Omental fat pad (tissue), 3 donors: ENCODE measurements at regions not wholly inside any gene's neighbourhood (a gene's known extent, or its start where the extent isn't known, plus 50 kb on each side); places are given as distances from the start of the nearest gene placed in this dataset.

Experiments used
- ATAC-seq: fragments of 150-250 bp; one replicate; pipeline ENCODE4 v1.9.1; 2016; ENCODE audit warnings: mild to moderate bottlenecking, moderate library complexity; ENCODE audit not compliant: low FRiP score
- DNase-seq: peaks from one replicate; pipeline ENCODE4 v3.0.0-alpha.2; 2019; ENCODE audit warnings: low spot score
- CTCF ChIP-seq, 3 donors: fragments of 450-650 bp; IDR thresholded peaks; one replicate each; pipeline ENCODE4 v1.5.1; 2016 to 2017; ENCODE audit warnings: antibody characterized with exemption in 3 of 3, mild to moderate bottlenecking in 3 of 3, moderate library complexity in 2 of 3

GRCh38 chr16:85338989-85339685 is 226.9 kb upstream of the CIBAR2 start:
- TF ChIP-seq CTCF (IDR thresholded peaks at IDR 0.05), result no peak
- ATAC-seq, result no peak
- DNase-seq, result no peak

- ATAC-seq (no peak), DNase-seq (no peak)
- TF ChIP-seq CTCF (IDR thresholded peaks at IDR 0.05), result no peak
Measured at GRCh38 chr16:85341972-85342695, 229.9 kb upstream of the CIBAR2 start.

GRCh38 chr16:85344502-85345128 is 232.3 kb upstream of the CIBAR2 start:
- ATAC-seq (no peak), DNase-seq (no peak)
- TF ChIP-seq CTCF (IDR thresholded peaks at IDR 0.05), result no peak

GRCh38 chr16:85345129-85345639 is 232.9 kb upstream of the CIBAR2 start:
- ATAC-seq (no peak), DNase-seq (no peak)
- TF ChIP-seq CTCF (IDR thresholded peaks at IDR 0.05), result no peak

- ATAC-seq (no peak), DNase-seq (no peak)
- no peak for TF ChIP-seq CTCF (IDR thresholded peaks at IDR 0.05)
Measured at GRCh38 chr16:85346404-85347212, 234.3 kb upstream of the CIBAR2 start.

GRCh38 chr16:85347213-85347591 is 234.9 kb upstream of the CIBAR2 start:
- DNase-seq (no peak), ATAC-seq (no peak)
- TF ChIP-seq CTCF (IDR thresholded peaks at IDR 0.05), result no peak
